GM12878 (cell line): ENCODE measurements at regions not wholly inside any gene's neighbourhood (a gene's known extent, or its start where the extent isn't known, plus 50 kb on each side); places are given as distances from the start of the nearest gene placed in this dataset.
"Not testable (repeated sequence)": the region's sequence is repeated elsewhere in the genome, so short reads cannot be mapped to it uniquely, and the experiment has no call there.

ENCODE experiments used
- ATAC-seq: fragments of 200-7000 bp; cut with Tn5 transposase; 3 replicates; pipeline ENCODE4 v1.9.1; 2020; ENCODE audit warnings: mild to moderate bottlenecking, moderate library complexity
- BruUV-seq: library from RNA; stranded (reverse); fragments of 400-500 nt; replicated peaks from 2 replicates; lab custom pipeline; 2021; lab: Mats Ljungman, UMichigan
- CTCF ChIA-PET: fragments of 300-600 bp; sonication (Branson Sonifier 250); formaldehyde crosslinking; extraction: SDS; loops from one replicate; lab custom pipeline; 2021; ENCODE audit warnings: inconsistent platforms; lab: Yijun Ruan, JAX
- POLR2A ChIA-PET: fragments of 350-600 bp; formaldehyde crosslinking; extraction: SDS; loops from one replicate; lab custom pipeline; 2021; ENCODE audit warnings: inconsistent platforms; lab: Charles Lee
- RAD21 ChIA-PET: fragments of 300-600 bp; sonication (Branson Sonifier 250); formaldehyde crosslinking; loops from one replicate; lab custom pipeline; 2023; ENCODE audit warnings: antibody characterized with exemption; ENCODE audit not compliant: unreplicated experiment; lab: Charles Lee
- SMC1A ChIA-PET: fragments of 300-600 bp; sonication (Branson Sonifier 250); formaldehyde crosslinking; loops from one replicate; lab custom pipeline; 2023; ENCODE audit not compliant: unreplicated experiment, uncharacterized antibody; lab: Charles Lee
- DNase-seq: peaks from one replicate; pipeline ENCODE4 v3.0.0-alpha.2; 2011; ENCODE audit warnings: low read depth, low spot score
- FAIRE-seq: peaks from 3 replicates; lab custom pipeline; 2011; peaks lifted over from hg19 to GRCh38; lab: Jason Lieb, UNC
- H2AFZ ChIP-seq: 2 replicates; pipeline ENCODE4 v1.6.0; 2011; ENCODE audit warnings: low read depth, low read length, control low read depth; ENCODE audit not compliant: control insufficient read depth
- H3K27ac ChIP-seq: 2 replicates; pipeline ENCODE4 v1.5.1; 2011; ENCODE audit warnings: control low read depth; ENCODE audit not compliant: control insufficient read depth, insufficient read depth
- H3K27me3 ChIP-seq, 2 experiments: replicated peaks in 1 of 2; 2 replicates each; pipeline versions ENCODE4 v1.6.0 to v1.6.1; 2011; ENCODE audit warnings: low read length in 1 of 2; ENCODE audit not compliant: control insufficient read depth in 2 of 2, insufficient read depth in 2 of 2
- H3K36me3 ChIP-seq, 2 experiments: 2 replicates each; pipeline ENCODE4 v1.5.1; 2011; ENCODE audit warnings: low read length in 1 of 2; ENCODE audit not compliant: control insufficient read depth in 2 of 2, insufficient read depth in 2 of 2
- H3K4me1 ChIP-seq: 2 replicates; pipeline ENCODE4 v1.6.1; 2011; ENCODE audit warnings: mild to moderate bottlenecking, low read length, moderate library complexity, mixed read lengths; ENCODE audit not compliant: control insufficient read depth, insufficient read depth
- H3K4me2 ChIP-seq: 2 replicates; pipeline ENCODE4 v1.6.0; 2011; ENCODE audit warnings: control low read depth; ENCODE audit not compliant: control insufficient read depth, insufficient read depth
- H3K4me3 ChIP-seq: fragments of 200-600 bp; sonication (generic); 2 replicates; pipeline ENCODE4 v1.5.1; 2016
- H3K79me2 ChIP-seq: 2 replicates; pipeline ENCODE4 v1.6.0; 2011; ENCODE audit warnings: low read length; ENCODE audit not compliant: control insufficient read depth, insufficient read depth
- H3K9ac ChIP-seq: 2 replicates; pipeline ENCODE4 v1.8.0; 2011; ENCODE audit warnings: low read length, control low read depth, mixed read lengths; ENCODE audit not compliant: control insufficient read depth, insufficient read depth
- H3K9me3 ChIP-seq: replicated peaks from 3 replicates; pipeline ENCODE4 v1.5.1; 2011; ENCODE audit warnings: mild to moderate bottlenecking, low read length; ENCODE audit not compliant: control insufficient read depth, insufficient read depth
- H4K20me1 ChIP-seq: 2 replicates; pipeline ENCODE4 v1.6.0; 2011; ENCODE audit not compliant: control insufficient read depth, insufficient read depth
- CBFB ChIP-seq: IDR thresholded peaks from 2 replicates; pipeline ENCODE4 v1.6.1; 2016; ENCODE audit warnings: antibody characterized with exemption, low read depth
- CTCF ChIP-seq, 3 experiments: IDR thresholded peaks in 2 of 3; conservative IDR thresholded peaks in 1 of 3; 2 replicates each; pipeline ENCODE4 v1.5.1; 2011; ENCODE audit warnings: low read depth in 3 of 3, low read length in 3 of 3, mild to moderate bottlenecking in 3 of 3, control low read depth in 2 of 3, moderate library complexity in 2 of 3, inconsistent platforms in 1 of 3, mixed read lengths in 1 of 3; ENCODE audit not compliant: control insufficient read depth in 2 of 3, insufficient read depth in 1 of 3; ENCODE audit errors: extremely low read depth in 1 of 3
- RAD21 ChIP-seq: IDR thresholded peaks from 2 replicates; pipeline ENCODE4 v1.6.1; 2011; ENCODE audit warnings: mild to moderate bottlenecking, low read depth, low read length, moderate library complexity; ENCODE audit not compliant: insufficient read depth
- SMC3 ChIP-seq: IDR thresholded peaks from 2 replicates; pipeline ENCODE4 v1.6.1; 2011; ENCODE audit warnings: low read length, improper control_type of control experiment, borderline replicate concordance
- WGBS: methylation state at CpG from one replicate; pipeline ENCODE4 v1.1.6; 2016; ENCODE audit warnings: low lambda C conversion rate; ENCODE audit not compliant: insufficient replicate concordance, insufficient coverage; ENCODE audit errors: missing lambda C conversion rate; 5-methylcytosine and 5-hydroxymethylcytosine counted together
- in situ Hi-C: fragments of 300-500 bp; cut with MboI; formaldehyde crosslinking; loops from 9 replicates; pipeline ENCODE4 v1.14.3; 2018; ENCODE audit warnings: mixed read lengths
- intact Hi-C: fragments of 100-400 bp; cut with micrococcal nuclease; formaldehyde crosslinking; loops from one replicate; pipeline ENCODE4 v1.14.2; 2022; ENCODE audit not compliant: unreplicated experiment

- ChIA-PET CTCF (interaction anchor here (1.6 to 1.7 kb wide), 2 partner anchors 11 kb away, joined by 4 to 7 read pairs; no protein-coding TSS in a partner anchor), RAD21 (no interaction called here), SMC1A (no interaction called here), POLR2A (no interaction called here)
- Histone ChIP-seq H3K36me3 (no peaks in the 10 kb centered on the region), H3K4me3 (no peak overlapping the region), H3K79me2 (no peaks in the 10 kb centered on the region), H3K4me2 (no peak overlapping the region), H4K20me1 (no peaks in the 10 kb centered on the region), H3K9ac (no peak overlapping the region), H3K27ac (no peak overlapping the region), H2AFZ (no peak overlapping the region), H3K4me1 (no peaks in the 10 kb centered on the region), H3K27me3 (no peaks in the 10 kb centered on the region), H3K9me3 (no peaks in the 10 kb centered on the region)
- in situ Hi-C loops (no loop called here), intact Hi-C loops (no loop called here)
- 51% methylated on average over 3 of the region's 3 CpGs for WGBS
- TF ChIP-seq RAD21: peak; percentile 38; the same call in 1 of the 2 replicates
- TF ChIP-seq SMC3: peak; percentile 5; the same call in 1 of the 2 replicates
- TF ChIP-seq CTCF (IDR thresholded peaks at IDR 0.05 in 2 of 3, conservative IDR thresholded peaks at IDR 0.05 in 1 of 3; ENCODE audit: control insufficient read depth in 2 of 3, extremely low read depth in 1 of 3, insufficient read depth in 1 of 3, low read depth in 3 of 3, low read length in 3 of 3): peak; percentile 50 to 64 (median 57)
- TF ChIP-seq CBFB: no peak
- FAIRE-seq (peak; percentile 59), DNase-seq (no peak), ATAC-seq (peak; percentile 91)
- BruUV-seq: no TSS peak
Observed at GRCh38 chrX:36898301-36898700, 109.9 kb upstream of the FAM47C start.

GRCh38 chrX:36904561-36904960, 103.6 kb upstream of the FAM47C start:
- H3K4me3 ChIP-seq, H3K27me3 ChIP-seq, H3K79me2 ChIP-seq, H4K20me1 ChIP-seq, SMC1A ChIA-PET, in situ Hi-C loops, intact Hi-C loops, ATAC-seq, H3K36me3 ChIP-seq, DNase-seq, FAIRE-seq, H3K27ac ChIP-seq, POLR2A ChIA-PET, H2AFZ ChIP-seq, H3K4me1 ChIP-seq, RAD21 ChIA-PET, CTCF ChIA-PET, H3K9ac ChIP-seq, H3K9me3 ChIP-seq, BruUV-seq, H3K4me2 ChIP-seq: not testable (repeated sequence)
- 35% methylated on average over 3 of the region's 3 CpGs for WGBS
